Endothelial cell of umbilical vein (primary cell): ENCODE measurements at regions not wholly inside any gene's neighbourhood (a gene's known extent, or its start where the extent isn't known, plus 50 kb on each side); places are given as distances from the start of the nearest gene placed in this dataset.

Experiments
- CTCF ChIP-seq, 2 donors: IDR thresholded peaks; 1 replicate in 1 of 2; 2 replicates in 1 of 2; pipeline ENCODE4 v1.5.1; 2011; ENCODE audit warnings: low read length in 2 of 2, mild to moderate bottlenecking in 2 of 2, moderate library complexity in 2 of 2, control low read depth in 1 of 2, inconsistent platforms in 1 of 2, low read depth in 1 of 2; ENCODE audit not compliant: insufficient read depth in 1 of 2; ENCODE audit errors: extremely low read depth in 1 of 2
- EZH2 ChIP-seq: IDR thresholded peaks from 2 replicates; pipeline ENCODE4 v1.6.1; 2012; ENCODE audit warnings: borderline replicate concordance, low read depth, mild to moderate bottlenecking, moderate library complexity, low read length, inconsistent platforms; ENCODE audit not compliant: severe bottlenecking
- FOS ChIP-seq: IDR thresholded peaks from 2 replicates; pipeline ENCODE4 v1.6.1; 2011; ENCODE audit warnings: mild to moderate bottlenecking, low read length, moderate library complexity, borderline replicate concordance; ENCODE audit not compliant: insufficient read depth
- GATA2 ChIP-seq: IDR thresholded peaks from 2 replicates; pipeline ENCODE4 v1.7.0; 2011; ENCODE audit warnings: low read depth, mild to moderate bottlenecking, moderate library complexity, mixed read lengths, low read length; ENCODE audit not compliant: insufficient read length, insufficient read depth
- JUN ChIP-seq: IDR thresholded peaks from 2 replicates; pipeline ENCODE4 v1.6.1; 2011; ENCODE audit warnings: borderline replicate concordance, low read depth; ENCODE audit not compliant: insufficient read length, insufficient read depth
- MAX ChIP-seq: IDR thresholded peaks from 2 replicates; pipeline ENCODE4 v1.6.1; 2011; ENCODE audit not compliant: insufficient read depth, insufficient read length
- POLR2A ChIP-seq: IDR thresholded peaks from 2 replicates; pipeline ENCODE4 v1.6.1; 2012; ENCODE audit warnings: low read depth, mild to moderate bottlenecking, control low read depth, low read length
- POLR2AphosphoS5 ChIP-seq: IDR thresholded peaks from 2 replicates; pipeline ENCODE4 v1.6.1; 2012; ENCODE audit warnings: low read depth, mild to moderate bottlenecking, control low read depth, low read length, moderate library complexity; ENCODE audit not compliant: insufficient read depth

GRCh38 chr2:54047658-54048057 lies 67.8 kb upstream of the ACYP2 start:
- TF ChIP-seq CTCF (IDR thresholded peaks at IDR 0.05; ENCODE audit: extremely low read depth in 1 of 2, insufficient read depth in 1 of 2, low read depth in 1 of 2, low read length in 2 of 2) = no peak
- TF ChIP-seq POLR2A = no peak
- TF ChIP-seq EZH2 = no peak
- no peak for TF ChIP-seq JUN
- TF ChIP-seq POLR2AphosphoS5 = no peak
- TF ChIP-seq FOS = no peak
- TF ChIP-seq MAX = no peak
- TF ChIP-seq GATA2 = no peak
